ENCODE measurements at regions not wholly inside any gene's neighbourhood (a gene's known extent, or its start where the extent isn't known, plus 50 kb on each side); places are given as distances from the start of the nearest gene placed in this dataset.

DNA sequence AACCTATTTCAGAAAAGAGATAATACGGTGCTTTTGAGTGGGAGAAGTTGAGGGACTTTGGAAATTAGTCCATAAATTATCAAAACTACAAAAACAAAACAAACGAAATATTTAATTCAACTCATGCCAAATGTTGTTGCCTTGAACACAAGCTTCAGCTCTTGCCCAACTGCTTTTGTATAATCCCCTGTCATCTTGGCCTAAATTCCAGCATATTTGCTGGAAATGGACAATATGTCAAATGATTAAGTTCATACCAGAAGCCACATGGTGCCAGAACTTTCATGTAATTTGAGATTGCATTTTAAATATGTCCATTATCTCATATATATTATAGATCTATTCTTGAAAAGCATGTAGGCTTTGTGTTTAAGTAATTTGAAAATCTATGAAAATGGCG is 373.7 kb upstream of the SLITRK6 start:
- TF ChIP-seq MYC (IDR thresholded peaks at IDR 0.05; ENCODE audit: low read depth, low read length): no peak
- TF ChIP-seq, protein P1, sequence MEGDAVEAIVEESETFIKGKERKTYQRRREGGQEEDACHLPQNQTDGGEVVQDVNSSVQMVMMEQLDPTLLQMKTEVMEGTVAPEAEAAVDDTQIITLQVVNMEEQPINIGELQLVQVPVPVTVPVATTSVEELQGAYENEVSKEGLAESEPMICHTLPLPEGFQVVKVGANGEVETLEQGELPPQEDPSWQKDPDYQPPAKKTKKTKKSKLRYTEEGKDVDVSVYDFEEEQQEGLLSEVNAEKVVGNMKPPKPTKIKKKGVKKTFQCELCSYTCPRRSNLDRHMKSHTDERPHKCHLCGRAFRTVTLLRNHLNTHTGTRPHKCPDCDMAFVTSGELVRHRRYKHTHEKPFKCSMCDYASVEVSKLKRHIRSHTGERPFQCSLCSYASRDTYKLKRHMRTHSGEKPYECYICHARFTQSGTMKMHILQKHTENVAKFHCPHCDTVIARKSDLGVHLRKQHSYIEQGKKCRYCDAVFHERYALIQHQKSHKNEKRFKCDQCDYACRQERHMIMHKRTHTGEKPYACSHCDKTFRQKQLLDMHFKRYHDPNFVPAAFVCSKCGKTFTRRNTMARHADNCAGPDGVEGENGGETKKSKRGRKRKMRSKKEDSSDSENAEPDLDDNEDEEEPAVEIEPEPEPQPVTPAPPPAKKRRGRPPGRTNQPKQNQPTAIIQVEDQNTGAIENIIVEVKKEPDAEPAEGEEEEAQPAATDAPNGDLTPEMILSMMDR (IDR thresholded peaks at IDR 0.05; ENCODE audit: low read depth, low read length): no peak
- TF ChIP-seq, protein P2, sequence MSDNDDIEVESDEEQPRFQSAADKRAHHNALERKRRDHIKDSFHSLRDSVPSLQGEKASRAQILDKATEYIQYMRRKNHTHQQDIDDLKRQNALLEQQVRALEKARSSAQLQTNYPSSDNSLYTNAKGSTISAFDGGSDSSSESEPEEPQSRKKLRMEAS (IDR thresholded peaks at IDR 0.05; ENCODE audit: low read depth, low read length): no peak
- TF ChIP-seq POLR2A (IDR thresholded peaks at IDR 0.05; ENCODE audit: extremely low read depth, insufficient read length): no peak
- no peak overlapping the region for H3K4me3 ChIP-seq (ENCODE audit: low read depth, low read length)
- no peak for DNase-seq (ENCODE audit: low read depth)

DNA sequence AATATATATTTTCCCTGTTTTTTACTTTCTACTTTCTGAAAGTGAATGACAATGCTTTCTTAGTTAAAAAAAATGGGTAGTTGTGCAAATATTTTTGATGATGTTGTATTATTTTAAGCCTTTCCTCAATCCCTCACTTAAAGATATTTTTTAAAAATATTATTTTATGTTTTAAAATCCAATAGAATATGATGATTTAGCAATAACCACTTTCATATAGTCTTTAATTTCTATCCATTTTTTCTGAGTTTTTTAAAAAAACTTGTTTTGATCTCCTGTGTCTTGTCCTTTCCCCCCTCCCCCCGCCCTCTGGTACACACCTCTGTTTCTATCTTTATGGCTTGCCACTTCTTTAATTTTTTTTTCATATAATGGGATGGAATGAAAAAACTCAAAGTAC is 362.0 kb upstream of the SLITRK6 start:
- TF ChIP-seq, protein P1 (IDR thresholded peaks at IDR 0.05; ENCODE audit: low read depth, low read length): no peak
- TF ChIP-seq, protein P2 (IDR thresholded peaks at IDR 0.05; ENCODE audit: low read depth, low read length): no peak
- TF ChIP-seq POLR2A (IDR thresholded peaks at IDR 0.05; ENCODE audit: extremely low read depth, insufficient read length) (no peak), MYC (IDR thresholded peaks at IDR 0.05; ENCODE audit: low read depth, low read length) (no peak)
- DNase-seq (ENCODE audit: low read depth): no peak
- H3K4me3 ChIP-seq (ENCODE audit: low read depth, low read length): no peak overlapping the region

DNA sequence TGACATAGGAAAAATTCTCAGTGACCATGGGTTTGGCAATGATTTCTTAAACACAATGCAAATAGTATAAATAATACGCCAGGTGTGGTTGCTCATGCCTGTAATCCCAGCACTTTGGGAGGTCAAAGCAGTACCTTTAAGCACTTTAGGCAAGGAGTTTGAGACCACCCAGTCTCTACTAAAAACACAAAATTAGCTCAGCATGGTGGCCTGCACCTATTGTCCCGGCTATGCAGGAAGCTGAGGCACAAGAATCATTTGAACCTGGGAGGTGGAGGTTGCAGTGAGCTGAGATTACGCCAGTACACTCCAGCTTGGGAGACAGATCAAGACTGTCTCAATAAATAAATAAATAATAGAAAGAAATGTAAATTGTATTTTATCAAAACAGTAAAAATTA is 356.5 kb upstream of the SLITRK6 start:
- H3K4me3 ChIP-seq (ENCODE audit: low read depth, low read length): no peak overlapping the region
- DNase-seq (ENCODE audit: low read depth): no peak
- TF ChIP-seq, protein P2 (IDR thresholded peaks at IDR 0.05; ENCODE audit: low read depth, low read length): no peak
- no peak for TF ChIP-seq MYC (IDR thresholded peaks at IDR 0.05; ENCODE audit: low read depth, low read length)

DNA sequence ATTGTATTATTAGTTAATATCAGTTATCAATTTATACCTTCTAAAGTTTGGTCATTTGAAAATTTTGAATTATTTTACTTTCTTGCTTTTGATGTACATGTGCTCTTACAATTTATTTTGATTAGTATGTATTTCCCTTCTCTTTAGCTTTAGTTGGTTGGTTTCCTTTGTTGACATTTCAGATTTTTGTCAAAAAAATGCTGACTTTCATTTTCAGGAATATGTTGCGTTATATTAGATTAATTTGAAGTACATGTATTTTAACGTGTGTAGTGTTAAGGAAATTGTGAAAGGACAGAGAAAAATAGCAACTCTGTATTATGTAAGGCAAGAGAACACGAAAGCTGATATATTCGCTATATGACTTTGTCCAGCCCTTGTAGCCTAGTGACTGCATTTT is 342.9 kb upstream of the SLITRK6 start:
- TF ChIP-seq, protein P1 (IDR thresholded peaks at IDR 0.05; ENCODE audit: low read depth, low read length): no peak
- TF ChIP-seq POLR2A (IDR thresholded peaks at IDR 0.05; ENCODE audit: extremely low read depth, insufficient read length) (no peak), MYC (IDR thresholded peaks at IDR 0.05; ENCODE audit: low read depth, low read length) (no peak)
- TF ChIP-seq, protein P2 (IDR thresholded peaks at IDR 0.05; ENCODE audit: low read depth, low read length): no peak
- H3K4me3 ChIP-seq (ENCODE audit: low read depth, low read length): no peak overlapping the region
- DNase-seq (ENCODE audit: low read depth): no peak

DNA sequence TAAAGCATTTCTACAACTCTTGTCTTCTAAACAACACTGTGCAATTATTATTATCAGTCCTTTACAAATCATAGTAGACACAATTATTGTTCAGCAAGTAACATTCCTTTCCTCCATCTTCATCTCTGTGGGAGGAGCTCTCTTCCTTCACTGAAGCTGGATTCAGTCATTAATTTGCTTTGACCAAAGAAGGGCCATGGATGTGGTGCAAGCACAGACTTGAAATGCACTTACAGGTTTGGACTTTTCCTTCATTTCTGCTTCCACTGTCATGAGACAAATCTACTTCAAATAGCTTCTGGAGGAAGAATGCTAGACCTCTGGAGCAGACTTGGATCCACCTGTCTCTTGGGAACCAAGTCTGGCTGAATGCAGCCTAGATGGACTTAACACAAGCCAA is 336.6 kb upstream of the SLITRK6 start:
- TF ChIP-seq, protein P2 (IDR thresholded peaks at IDR 0.05; ENCODE audit: low read depth, low read length): no peak
- TF ChIP-seq POLR2A (IDR thresholded peaks at IDR 0.05; ENCODE audit: extremely low read depth, insufficient read length): no peak
- no peak for TF ChIP-seq MYC (IDR thresholded peaks at IDR 0.05; ENCODE audit: low read depth, low read length)
- TF ChIP-seq, protein P1 (IDR thresholded peaks at IDR 0.05; ENCODE audit: low read depth, low read length): no peak
- no peak for DNase-seq (ENCODE audit: low read depth)
- no peak overlapping the region for H3K4me3 ChIP-seq (ENCODE audit: low read depth, low read length)

DNA sequence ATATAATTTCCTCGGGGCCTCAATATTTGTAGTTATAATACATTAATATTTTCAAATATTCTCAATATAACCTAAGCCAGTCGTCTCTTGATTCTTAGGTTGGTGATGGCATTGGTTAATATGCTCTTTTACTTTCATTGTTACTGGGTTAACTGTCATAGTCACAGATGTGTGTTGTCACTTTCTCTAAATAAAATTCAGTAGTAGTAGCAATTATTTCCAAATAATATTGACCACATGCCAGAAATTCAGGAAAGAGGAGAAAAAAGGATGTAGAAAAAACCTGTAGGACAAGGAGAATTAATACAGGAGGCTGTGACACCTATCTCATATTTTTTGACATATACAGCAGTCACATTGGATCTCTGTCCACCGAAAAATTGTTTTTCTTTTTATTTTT is 322.7 kb upstream of the SLITRK6 start:
- no peak for DNase-seq (ENCODE audit: low read depth)
- TF ChIP-seq, protein P2 (IDR thresholded peaks at IDR 0.05; ENCODE audit: low read depth, low read length): no peak
- TF ChIP-seq MYC (IDR thresholded peaks at IDR 0.05; ENCODE audit: low read depth, low read length): no peak
- TF ChIP-seq POLR2A (IDR thresholded peaks at IDR 0.05; ENCODE audit: extremely low read depth, insufficient read length): no peak
- TF ChIP-seq, protein P1 (IDR thresholded peaks at IDR 0.05; ENCODE audit: low read depth, low read length): no peak
- H3K4me3 ChIP-seq (ENCODE audit: low read depth, low read length): no peak overlapping the region

Data from NB4 (cell line).